ENCODE measurements at regions not wholly inside any gene's neighbourhood (a gene's known extent, or its start where the extent isn't known, plus 50 kb on each side); places are given as distances from the start of the nearest gene placed in this dataset. TPM values are rescaled to one million over a fixed set of nuclear protein-coding genes. Genes with fewer than 3 reads are reported as not detected.

- Histone ChIP-seq H3K9me3 (ENCODE audit: low read length) (no peaks in the 10 kb centered on the region), H3K4me1 (ENCODE audit: low read length) (0 out of 2 replicates have a peak, but pooled peaks cover 2% of the 10 kb centered on the region), H3K27me3 (ENCODE audit: low read length) (no peaks in the 10 kb centered on the region), H3K9me2 (replicated peaks; ENCODE audit: insufficient read depth, low read length) (no peaks in the 10 kb centered on the region), H3K4me2 (ENCODE audit: low read depth, low read length, poor library complexity, severe bottlenecking) (no peak overlapping the region), H3K4me3 (ENCODE audit: low read length) (no peak overlapping the region), H2AFZ (ENCODE audit: low read length) (no peak overlapping the region), H3K36me3 (ENCODE audit: insufficient read depth, low read length) (no peaks in the 10 kb centered on the region), H4K20me1 (ENCODE audit: insufficient read depth, low read depth, low read length) (no peaks in the 10 kb centered on the region), H3K79me2 (ENCODE audit: low read length) (no peaks in the 10 kb centered on the region), H3K9ac (ENCODE audit: low read length) (no peak overlapping the region), H3K27ac (ENCODE audit: low read length) (no peak overlapping the region)
- DNase-seq, result no peak
These were observed 58.2 kb upstream of the PPM1B start for GRCh38 chr2:44110444-44110843.

DNA sequence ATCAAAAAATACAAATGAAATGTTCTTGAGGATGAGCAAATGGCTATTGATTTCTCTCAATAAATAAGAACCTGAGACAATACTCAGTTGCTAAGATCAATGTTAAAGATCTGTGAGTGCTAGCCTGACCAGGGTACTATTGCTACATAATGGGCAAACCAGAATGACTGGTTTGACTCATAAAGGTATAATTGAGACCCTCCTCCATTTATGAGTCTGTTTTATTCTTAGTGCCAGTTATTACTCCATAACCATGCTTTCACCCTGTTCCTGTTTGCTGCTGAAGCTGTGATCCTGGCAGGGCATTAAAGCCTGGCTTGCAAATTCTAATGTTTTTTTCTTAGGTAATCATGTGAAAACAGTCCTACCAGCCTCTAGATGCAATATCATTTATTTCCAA lies 56.6 kb upstream of the PPM1B start:
- no peaks in the 10 kb centered on the region for H3K9me3 ChIP-seq (ENCODE audit: low read length)
- H2AFZ ChIP-seq (ENCODE audit: low read length), result no peak overlapping the region
- H3K27ac ChIP-seq (ENCODE audit: low read length), result no peak overlapping the region
- no peak overlapping the region for H3K4me3 ChIP-seq (ENCODE audit: low read length)
- H4K20me1 ChIP-seq (ENCODE audit: insufficient read depth, low read depth, low read length), result no peaks in the 10 kb centered on the region
- no peak overlapping the region for H3K9ac ChIP-seq (ENCODE audit: low read length)
- no peaks in the 10 kb centered on the region for H3K79me2 ChIP-seq (ENCODE audit: low read length)
- H3K4me1 ChIP-seq (ENCODE audit: low read length), result 0 out of 2 replicates have a peak, but pooled peaks cover 2% of the 10 kb centered on the region
- no peak overlapping the region for H3K4me2 ChIP-seq (ENCODE audit: low read depth, low read length, poor library complexity, severe bottlenecking)
- no peaks in the 10 kb centered on the region for H3K27me3 ChIP-seq (ENCODE audit: low read length)
- no peaks in the 10 kb centered on the region for H3K9me2 ChIP-seq (replicated peaks; ENCODE audit: insufficient read depth, low read length)
- DNase-seq, result no peak
- no peaks in the 10 kb centered on the region for H3K36me3 ChIP-seq (ENCODE audit: insufficient read depth, low read length)

GRCh38 chr2:44116319-44116718 lies 52.4 kb upstream of the PPM1B start:
- no peak overlapping the region for H3K4me2 ChIP-seq (ENCODE audit: low read depth, low read length, poor library complexity, severe bottlenecking)
- no peaks in the 10 kb centered on the region for H3K36me3 ChIP-seq (ENCODE audit: insufficient read depth, low read length)

DNA sequence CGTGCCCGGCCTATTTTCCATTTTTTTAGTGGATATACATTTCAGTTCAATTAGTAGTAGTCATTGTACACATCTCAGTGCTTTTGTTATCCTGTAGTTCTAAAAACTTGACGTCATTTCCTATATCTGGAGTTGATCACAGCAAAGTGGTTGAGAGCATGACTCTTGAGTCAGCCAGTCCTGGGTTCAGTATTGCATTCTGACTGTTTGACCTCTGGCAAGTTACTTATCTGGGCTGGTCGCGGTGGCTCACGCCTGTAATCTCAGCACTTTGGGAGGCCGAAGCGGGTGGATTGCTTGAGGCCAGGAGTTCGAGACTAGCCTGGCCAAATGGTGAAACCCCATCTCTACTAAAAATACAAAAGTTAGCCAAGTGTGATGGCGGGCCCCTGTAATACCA lies 50.4 kb upstream of the PPM1B start:
- H4K20me1 ChIP-seq (ENCODE audit: insufficient read depth, low read depth, low read length), result no peaks in the 10 kb centered on the region
- no peaks in the 10 kb centered on the region for H3K27me3 ChIP-seq (ENCODE audit: low read length)
- H3K36me3 ChIP-seq (ENCODE audit: insufficient read depth, low read length), result no peaks in the 10 kb centered on the region
- no peak overlapping the region for H3K27ac ChIP-seq (ENCODE audit: low read length)
- no peaks in the 10 kb centered on the region for H3K9me3 ChIP-seq (ENCODE audit: low read length)
- no peak overlapping the region for H2AFZ ChIP-seq (ENCODE audit: low read length)
- H3K79me2 ChIP-seq (ENCODE audit: low read length), result no peaks in the 10 kb centered on the region
- H3K9ac ChIP-seq (ENCODE audit: low read length), result no peak overlapping the region
- DNase-seq, result no peak
- no peaks in the 10 kb centered on the region for H3K4me1 ChIP-seq (ENCODE audit: low read length)
- no peaks in the 10 kb centered on the region for H3K9me2 ChIP-seq (replicated peaks; ENCODE audit: insufficient read depth, low read length)
- H3K4me2 ChIP-seq (ENCODE audit: low read depth, low read length, poor library complexity, severe bottlenecking), result no peak overlapping the region
- H3K4me3 ChIP-seq (ENCODE audit: low read length), result no peak overlapping the region

More at GRCh38 chr2:44116319-44116718, 52.4 kb upstream of the PPM1B start:
- no peaks in the 10 kb centered on the region for H3K9me3 ChIP-seq (ENCODE audit: low read length)
- H3K79me2 ChIP-seq (ENCODE audit: low read length), result no peaks in the 10 kb centered on the region
- no peak overlapping the region for H3K4me3 ChIP-seq (ENCODE audit: low read length)
- no peaks in the 10 kb centered on the region for H3K9me2 ChIP-seq (replicated peaks; ENCODE audit: insufficient read depth, low read length)
- no peaks in the 10 kb centered on the region for H3K27me3 ChIP-seq (ENCODE audit: low read length)
- no peak overlapping the region for H3K9ac ChIP-seq (ENCODE audit: low read length)
- no peak overlapping the region for H2AFZ ChIP-seq (ENCODE audit: low read length)
- H3K27ac ChIP-seq (ENCODE audit: low read length), result no peak overlapping the region
- DNase-seq, result no peak
- no peaks in the 10 kb centered on the region for H4K20me1 ChIP-seq (ENCODE audit: insufficient read depth, low read depth, low read length)
- no peaks in the 10 kb centered on the region for H3K4me1 ChIP-seq (ENCODE audit: low read length)

Small RNAs in the stretch of these regions (small RNA-seq; reads per million reads assigned to genes)
- gene AC019129.1, result not detected
